ENCODE measurements at regions not wholly inside any gene's neighbourhood (a gene's known extent, or its start where the extent isn't known, plus 50 kb on each side); places are given as distances from the start of the nearest gene placed in this dataset.

DNA sequence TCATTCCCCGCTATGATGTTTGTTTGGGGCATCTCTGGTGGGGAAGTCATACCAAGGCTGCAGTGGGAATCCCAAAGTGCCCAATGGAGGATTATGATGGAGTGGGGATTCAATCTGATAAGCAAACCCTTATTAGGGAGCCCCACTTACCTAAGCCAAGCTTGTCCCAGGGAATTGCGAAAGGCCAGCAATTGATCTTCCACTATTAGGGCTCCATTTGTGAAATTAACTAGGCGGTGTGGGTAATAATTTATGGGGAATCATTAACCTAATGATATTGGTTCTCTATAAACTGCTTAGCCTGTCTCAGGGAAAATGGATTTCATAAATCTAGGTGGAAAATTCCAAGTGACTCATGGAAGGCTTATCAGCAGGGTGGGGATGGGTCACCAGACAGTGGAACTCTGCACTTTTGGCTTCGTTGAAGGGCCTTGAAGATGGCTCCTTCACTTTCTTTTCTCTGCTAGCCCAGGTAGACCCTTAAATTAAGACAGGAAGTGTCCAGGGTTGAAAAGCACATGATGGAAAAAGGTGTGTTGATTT is 113.0 kb upstream of the WSCD2 start:
- TF ChIP-seq ZNF778 (CRISPR knock-in tag; IDR thresholded peaks at IDR 0.05) (no peak), LCOR (CRISPR knock-in tag; IDR thresholded peaks at IDR 0.05) (no peak), POLR2B (IDR thresholded peaks at IDR 0.05; ENCODE audit: low read depth, partially characterized antibody) (no peak), MBD2 (IDR thresholded peaks at IDR 0.05; ENCODE audit: borderline replicate concordance, low read depth) (no peak)
- TF ChIP-seq, protein P1, sequence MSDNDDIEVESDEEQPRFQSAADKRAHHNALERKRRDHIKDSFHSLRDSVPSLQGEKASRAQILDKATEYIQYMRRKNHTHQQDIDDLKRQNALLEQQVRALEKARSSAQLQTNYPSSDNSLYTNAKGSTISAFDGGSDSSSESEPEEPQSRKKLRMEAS (CRISPR knock-in tag; IDR thresholded peaks at IDR 0.05), result no peak
- H3K4me1 ChIP-seq (replicated peaks in 1 of 2; ENCODE audit: control insufficient read depth in 2 of 2, insufficient read depth in 2 of 2, low read length in 2 of 2), result no peaks in the 10 kb centered on the region
- intact Hi-C loops (cut with micrococcal nuclease) (no loop called here), in situ Hi-C loops (cut with MboI) (no loop called here)
- DNase-seq (ENCODE audit: extremely low read depth in 1 of 4, low spot score in 3 of 4) (no peak), ATAC-seq (no peak), FAIRE-seq (no peak)
- H3K9me1 ChIP-seq (ENCODE audit: control insufficient read depth, insufficient read depth, low read length), result no peaks in the 10 kb centered on the region
- peaks cover 0 to 8% of the 10 kb centered on the region in 2 experiments; a peak in 1 of 5 replicates for H3K27me3 ChIP-seq (ENCODE audit: control insufficient read depth in 2 of 2, insufficient read depth in 2 of 2, low read length in 2 of 2)
- WGBS (ENCODE audit: insufficient coverage, low coverage, missing lambda C conversion rate), result 3% methylated on average over 4 of the region's 4 CpGs
- H2AFZ ChIP-seq (ENCODE audit: low read depth, low read length), result no peak overlapping the region
- no peaks in the 10 kb centered on the region for H3K36me3 ChIP-seq (ENCODE audit: control insufficient read depth, insufficient read depth, low read length)
- no peaks in the 10 kb centered on the region for H3K9me3 ChIP-seq (replicated peaks; ENCODE audit: control insufficient read depth, insufficient read depth, low read depth, low read length)
- no peaks in the 10 kb centered on the region for H3K79me2 ChIP-seq (ENCODE audit: control insufficient read depth, insufficient read depth, low read length)
- H3K4me2 ChIP-seq (ENCODE audit: insufficient read depth, low read length), result no peak overlapping the region
- no peak overlapping the region for H3K27ac ChIP-seq (ENCODE audit: extremely low read depth, low read depth, low read length)
- H3K4me3 ChIP-seq, result no peak overlapping the region
- POLR2A ChIA-PET, result interaction anchor here (0.6 kb wide), 1 partner anchor 132 kb away, joined by 3 read pairs; no protein-coding TSS in a partner anchor
- H4K20me1 ChIP-seq (replicated peaks; ENCODE audit: control insufficient read depth, insufficient read depth, low read length), result no peaks in the 10 kb centered on the region
- CTCF ChIA-PET (ENCODE audit: low intra/inter-chr PET ratio), result no interaction called here
- no peak overlapping the region for H3K9ac ChIP-seq (ENCODE audit: insufficient read depth in 1 of 2, low read depth in 2 of 2, low read length in 2 of 2)
- no TSS peak for BruUV-seq (replicated peaks)

DNA sequence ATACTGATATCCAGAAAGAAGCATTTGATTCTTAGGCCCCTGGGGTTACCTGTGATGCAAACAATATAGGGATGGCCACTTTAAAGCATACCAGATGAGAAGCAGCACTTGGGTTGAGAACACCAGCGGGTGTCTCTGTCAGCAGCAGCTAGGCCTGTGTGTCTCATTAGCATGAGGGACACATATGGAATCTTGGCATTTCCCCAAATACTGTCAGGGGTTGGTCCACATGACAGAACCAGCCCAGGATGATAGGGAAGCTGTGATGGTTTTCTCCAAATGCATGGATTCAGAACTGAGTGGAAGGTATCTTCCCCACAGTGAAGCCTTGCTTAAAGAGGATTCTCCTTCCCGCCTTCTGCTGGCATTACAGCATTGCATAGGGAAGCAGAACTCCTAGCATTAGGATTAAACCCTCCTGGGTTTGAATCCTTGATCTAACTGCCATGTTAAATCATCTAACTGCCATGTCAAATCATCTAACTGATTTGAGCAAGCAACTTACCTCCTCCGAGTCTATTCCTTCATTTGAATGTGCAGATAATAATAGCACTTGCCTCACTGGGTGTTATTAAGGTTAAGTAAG is 111.5 kb upstream of the WSCD2 start:
- Histone ChIP-seq H3K79me2 (ENCODE audit: control insufficient read depth, insufficient read depth, low read length) (no peaks in the 10 kb centered on the region), H3K4me3 (no peak overlapping the region), H3K27me3 (ENCODE audit: control insufficient read depth in 2 of 2, insufficient read depth in 2 of 2, low read length in 2 of 2) (peaks cover 0 to 4% of the 10 kb centered on the region in 2 experiments; a peak in 1 of 5 replicates), H3K9me3 (replicated peaks; ENCODE audit: control insufficient read depth, insufficient read depth, low read depth, low read length) (no peaks in the 10 kb centered on the region), H3K9me1 (ENCODE audit: control insufficient read depth, insufficient read depth, low read length) (no peaks in the 10 kb centered on the region), H3K4me1 (replicated peaks in 1 of 2; ENCODE audit: control insufficient read depth in 2 of 2, insufficient read depth in 2 of 2, low read length in 2 of 2) (no peaks in the 10 kb centered on the region), H3K27ac (ENCODE audit: extremely low read depth, low read depth, low read length) (no peak overlapping the region), H2AFZ (ENCODE audit: low read depth, low read length) (no peak overlapping the region), H3K4me2 (ENCODE audit: insufficient read depth, low read length) (no peak overlapping the region), H3K9ac (ENCODE audit: insufficient read depth in 1 of 2, low read depth in 2 of 2, low read length in 2 of 2) (no peak overlapping the region), H3K36me3 (ENCODE audit: control insufficient read depth, insufficient read depth, low read length) (no peaks in the 10 kb centered on the region), H4K20me1 (replicated peaks; ENCODE audit: control insufficient read depth, insufficient read depth, low read length) (no peaks in the 10 kb centered on the region)
- ATAC-seq (no peak), DNase-seq (ENCODE audit: extremely low read depth in 1 of 4, low spot score in 3 of 4) (no peak), FAIRE-seq (no peak)
- WGBS (ENCODE audit: insufficient coverage, low coverage, missing lambda C conversion rate), result 2% methylated on average over 3 of the region's 3 CpGs
- ChIA-PET POLR2A (interaction anchor here (0.5 to 1.3 kb wide), 3 partner anchors 9 to 375 kb away, joined by 3 to 4 read pairs (median 3); no protein-coding TSS in a partner anchor), CTCF (ENCODE audit: low intra/inter-chr PET ratio) (no interaction called here)
- intact Hi-C loops (cut with micrococcal nuclease) (no loop called here), in situ Hi-C loops (cut with MboI) (no loop called here)
- BruUV-seq (replicated peaks), result no TSS peak
- no peak for TF ChIP-seq MCM7 (IDR thresholded peaks at IDR 0.05)
- TF ChIP-seq ZNF282 (CRISPR knock-in tag; IDR thresholded peaks at IDR 0.05), result no peak
- TF ChIP-seq RFX7 (CRISPR knock-in tag; IDR thresholded peaks at IDR 0.05), result no peak
- TF ChIP-seq, protein P2, sequence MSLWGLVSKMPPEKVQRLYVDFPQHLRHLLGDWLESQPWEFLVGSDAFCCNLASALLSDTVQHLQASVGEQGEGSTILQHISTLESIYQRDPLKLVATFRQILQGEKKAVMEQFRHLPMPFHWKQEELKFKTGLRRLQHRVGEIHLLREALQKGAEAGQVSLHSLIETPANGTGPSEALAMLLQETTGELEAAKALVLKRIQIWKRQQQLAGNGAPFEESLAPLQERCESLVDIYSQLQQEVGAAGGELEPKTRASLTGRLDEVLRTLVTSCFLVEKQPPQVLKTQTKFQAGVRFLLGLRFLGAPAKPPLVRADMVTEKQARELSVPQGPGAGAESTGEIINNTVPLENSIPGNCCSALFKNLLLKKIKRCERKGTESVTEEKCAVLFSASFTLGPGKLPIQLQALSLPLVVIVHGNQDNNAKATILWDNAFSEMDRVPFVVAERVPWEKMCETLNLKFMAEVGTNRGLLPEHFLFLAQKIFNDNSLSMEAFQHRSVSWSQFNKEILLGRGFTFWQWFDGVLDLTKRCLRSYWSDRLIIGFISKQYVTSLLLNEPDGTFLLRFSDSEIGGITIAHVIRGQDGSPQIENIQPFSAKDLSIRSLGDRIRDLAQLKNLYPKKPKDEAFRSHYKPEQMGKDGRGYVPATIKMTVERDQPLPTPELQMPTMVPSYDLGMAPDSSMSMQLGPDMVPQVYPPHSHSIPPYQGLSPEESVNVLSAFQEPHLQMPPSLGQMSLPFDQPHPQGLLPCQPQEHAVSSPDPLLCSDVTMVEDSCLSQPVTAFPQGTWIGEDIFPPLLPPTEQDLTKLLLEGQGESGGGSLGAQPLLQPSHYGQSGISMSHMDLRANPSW (CRISPR knock-in tag; IDR thresholded peaks at IDR 0.05), result no peak
- TF ChIP-seq ZFP1 (CRISPR knock-in tag; IDR thresholded peaks at IDR 0.05), result no peak
- TF ChIP-seq FOXJ3 (CRISPR knock-in tag; IDR thresholded peaks at IDR 0.05), result no peak
- TF ChIP-seq BCOR (IDR thresholded peaks at IDR 0.05), result no peak
- no peak for TF ChIP-seq ZNF583 (CRISPR knock-in tag; IDR thresholded peaks at IDR 0.05)
- TF ChIP-seq TOE1 (IDR thresholded peaks at IDR 0.05; ENCODE audit: borderline replicate concordance), result no peak
- TF ChIP-seq TOE1 (CRISPR knock-in tag; IDR thresholded peaks at IDR 0.05; ENCODE audit: borderline replicate concordance, low read depth), result no peak
- no peak for TF ChIP-seq CREM (IDR thresholded peaks at IDR 0.05; ENCODE audit: low read depth)

Measured in K562 (cell line).